AG09309 (cell line): ENCODE measurements at regions not wholly inside any gene's neighbourhood (a gene's known extent, or its start where the extent isn't known, plus 50 kb on each side); places are given as distances from the start of the nearest gene placed in this dataset.

Source experiments
- DNase-seq: peaks from one replicate; pipeline ENCODE4 v3.0.0-alpha.2; 2010; ENCODE audit warnings: low read depth
- H3K4me3 ChIP-seq: 2 replicates; pipeline ENCODE4 v1.5.1; 2011; ENCODE audit warnings: mild to moderate bottlenecking, low read depth, low read length, moderate library complexity; ENCODE audit not compliant: control insufficient read depth
- CTCF ChIP-seq: IDR thresholded peaks from 2 replicates; pipeline ENCODE4 v1.5.1; 2011; ENCODE audit warnings: mild to moderate bottlenecking, low read depth, low read length, inconsistent platforms; ENCODE audit not compliant: insufficient read depth, control insufficient read depth; ENCODE audit errors: missing control alignments

DNA sequence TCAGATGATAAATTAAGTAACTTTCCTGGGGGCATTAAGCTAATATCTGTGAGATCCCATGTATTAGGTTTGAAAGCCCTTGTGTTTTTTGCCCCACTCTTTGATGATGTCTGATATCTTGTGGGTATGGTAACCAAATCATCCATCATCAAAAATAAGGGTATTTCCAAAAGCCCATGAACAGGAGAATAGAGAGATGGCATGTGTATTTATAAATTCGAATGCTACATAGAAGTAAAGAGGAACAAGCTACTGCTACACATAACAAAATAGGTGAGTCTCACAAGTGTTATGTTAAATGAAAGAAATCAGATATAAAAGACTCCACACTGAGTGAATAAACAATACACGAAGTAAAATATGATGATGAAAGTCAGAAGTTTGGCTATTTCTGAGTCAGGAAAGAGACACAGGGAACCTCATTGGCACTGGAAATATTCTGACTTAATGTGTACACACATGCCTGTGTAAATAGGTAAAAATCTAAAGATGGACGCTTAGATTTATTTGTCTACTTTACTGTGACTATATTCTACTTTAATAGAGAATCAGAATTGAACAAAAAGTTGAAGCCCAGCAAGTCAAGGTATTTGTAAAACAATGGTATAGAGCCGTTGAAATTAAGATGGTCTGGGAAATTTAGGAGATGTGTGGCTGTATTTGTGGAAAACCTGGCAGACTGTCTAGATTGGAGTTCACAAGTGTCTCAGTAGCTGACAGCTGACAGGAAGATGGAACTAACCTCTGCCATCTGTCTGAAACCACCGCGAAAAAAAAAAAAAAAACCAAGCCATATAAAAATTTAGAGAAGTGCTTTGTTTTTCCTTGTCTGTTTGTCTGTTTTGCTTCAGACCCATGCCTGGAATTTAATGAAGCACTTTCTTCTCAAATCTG lies 111.0 kb upstream of the TGFBR2 start:
- no peak for TF ChIP-seq CTCF
- no peak for DNase-seq
- no peak overlapping the region for H3K4me3 ChIP-seq

- no peak for DNase-seq
- no peak for TF ChIP-seq CTCF
Measured at GRCh38 chr3:30496066-30496966, 110.1 kb upstream of the TGFBR2 start.

DNA sequence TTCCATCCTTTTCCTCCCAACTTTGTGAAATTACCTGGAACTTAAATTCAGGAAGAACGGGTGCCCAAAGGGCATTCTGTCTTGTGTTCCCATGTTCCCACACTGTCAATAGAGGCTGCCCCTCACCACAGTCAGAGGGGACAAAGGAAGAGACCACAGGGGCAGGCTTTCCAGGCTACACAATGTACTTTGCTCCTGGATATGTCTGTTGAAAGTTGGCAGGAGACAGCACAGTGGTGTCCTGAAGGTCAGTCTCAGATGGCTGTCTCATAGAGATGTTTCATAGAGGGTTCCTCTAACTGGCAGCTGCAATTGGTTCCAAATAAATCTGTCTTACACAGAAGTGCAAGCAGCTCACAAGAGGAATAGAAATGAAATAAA lies 107.8 kb upstream of the TGFBR2 start:
- no peak for TF ChIP-seq CTCF
- H3K4me3 ChIP-seq = no peak overlapping the region
- DNase-seq = no peak

More at GRCh38 chr3:30496066-30496966, 110.1 kb upstream of the TGFBR2 start:
- no peak overlapping the region for H3K4me3 ChIP-seq

DNA sequence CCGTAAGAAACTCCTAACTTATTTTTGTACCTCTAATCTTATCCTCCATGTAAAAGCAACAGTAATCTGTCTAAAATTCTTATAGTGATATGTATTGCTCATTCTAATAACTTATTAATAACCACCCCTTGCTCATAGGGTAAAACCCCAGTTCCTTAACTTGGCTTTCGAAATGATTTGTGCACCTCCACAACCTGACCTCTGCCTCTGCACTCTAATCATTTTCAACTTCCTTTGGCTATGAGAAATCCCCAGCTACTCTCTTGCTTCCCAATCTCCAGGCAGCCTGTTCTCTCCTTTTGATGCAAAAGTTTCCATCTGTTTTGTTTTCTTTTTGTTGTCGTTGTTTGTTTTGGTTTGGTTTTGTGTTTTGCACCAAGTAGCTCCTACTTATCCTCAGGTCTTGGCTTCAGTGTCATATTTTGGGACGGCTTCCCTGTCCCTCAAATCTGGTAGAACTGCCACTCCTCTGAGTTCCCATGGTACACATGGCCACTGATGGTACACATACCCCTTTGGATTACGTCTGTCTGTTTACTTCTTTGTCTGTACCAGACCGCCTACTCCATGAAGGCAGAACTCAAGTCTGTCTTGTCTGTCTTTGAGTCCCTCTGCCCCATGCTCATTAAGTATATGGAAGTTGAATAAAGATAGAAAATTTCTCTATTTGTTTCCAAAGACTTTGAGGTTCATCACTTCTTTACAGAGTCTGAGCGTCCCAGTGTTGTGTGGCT lies 105.6 kb upstream of the TGFBR2 start:
- no peak for DNase-seq
- H3K4me3 ChIP-seq = no peak overlapping the region
- no peak for TF ChIP-seq CTCF

GRCh38 chr3:30501526-30501925 lies 104.9 kb upstream of the TGFBR2 start:
- no peak overlapping the region for H3K4me3 ChIP-seq
- no peak for DNase-seq
- no peak for TF ChIP-seq CTCF
